GM23248 (cell line): ENCODE measurements at regions not wholly inside any gene's neighbourhood (a gene's known extent, or its start where the extent isn't known, plus 50 kb on each side); places are given as distances from the start of the nearest gene placed in this dataset.

Source experiments
- DNase-seq: peaks from one replicate; pipeline ENCODE4 v3.0.0-alpha.2; 2015
- H2AFZ ChIP-seq: fragments of 200-600 bp; sonication (generic); 2 replicates; pipeline ENCODE4 v1.6.1; 2016; ENCODE audit warnings: antibody characterized with exemption
- H3F3A ChIP-seq: fragments of 200-600 bp; sonication (generic); 2 replicates; pipeline ENCODE4 v1.6.1; 2016; ENCODE audit warnings: mild to moderate bottlenecking, antibody characterized with exemption, mixed run types; ENCODE audit not compliant: insufficient read depth
- H3K27ac ChIP-seq: fragments of 200-600 bp; sonication (generic); 2 replicates; pipeline ENCODE4 v1.5.1; 2016; ENCODE audit warnings: mild to moderate bottlenecking
- H3K27me3 ChIP-seq: fragments of 200-600 bp; sonication (generic); replicated peaks from 2 replicates; pipeline ENCODE4 v1.6.1; 2016; ENCODE audit warnings: mild to moderate bottlenecking; ENCODE audit not compliant: insufficient read depth
- H3K36me3 ChIP-seq: fragments of 200-600 bp; sonication (generic); 2 replicates; pipeline ENCODE4 v1.6.1; 2016; ENCODE audit warnings: low read depth, mild to moderate bottlenecking
- H3K4me1 ChIP-seq: fragments of 200-600 bp; sonication (generic); 2 replicates; pipeline ENCODE4 v1.6.1; 2016; ENCODE audit warnings: mild to moderate bottlenecking; ENCODE audit not compliant: insufficient read depth
- H3K4me2 ChIP-seq: fragments of 200-600 bp; sonication (generic); one replicate; pipeline ENCODE4 v1.6.1; 2016; ENCODE audit warnings: mild to moderate bottlenecking; ENCODE audit not compliant: unreplicated experiment
- H3K4me3 ChIP-seq: fragments of 200-600 bp; sonication (generic); 2 replicates; pipeline ENCODE4 v1.5.1; 2016; ENCODE audit warnings: mild to moderate bottlenecking
- H3K79me2 ChIP-seq: fragments of 200-600 bp; sonication (generic); 2 replicates; pipeline ENCODE4 v1.6.1; 2016; ENCODE audit warnings: mild to moderate bottlenecking; ENCODE audit not compliant: insufficient read depth
- H3K9ac ChIP-seq: fragments of 200-600 bp; sonication (generic); 2 replicates; pipeline ENCODE4 v1.6.1; 2016; ENCODE audit warnings: mild to moderate bottlenecking
- H3K9me2 ChIP-seq: fragments of 200-600 bp; sonication (generic); 2 replicates; pipeline ENCODE4 v1.6.1; 2016; ENCODE audit warnings: mixed run types, mild to moderate bottlenecking, moderate library complexity; ENCODE audit not compliant: insufficient read depth
- H3K9me3 ChIP-seq: fragments of 200-600 bp; sonication (generic); one replicate; pipeline ENCODE4 v1.6.1; 2017; ENCODE audit warnings: low read depth
- H4K20me1 ChIP-seq: fragments of 200-600 bp; sonication (generic); 2 replicates; pipeline ENCODE4 v1.6.0; 2016; ENCODE audit not compliant: insufficient read depth
- EZH2 ChIP-seq: fragments of 200-600 bp; sonication (generic); IDR thresholded peaks from 2 replicates; pipeline ENCODE4 v1.6.1; 2018; ENCODE audit warnings: antibody characterized with exemption, mild to moderate bottlenecking; ENCODE audit not compliant: insufficient read depth, poor library complexity, severe bottlenecking
- EZH2phosphoT487 ChIP-seq: fragments of 200-600 bp; sonication (generic); IDR thresholded peaks from 2 replicates; pipeline ENCODE4 v1.6.1; 2018; ENCODE audit warnings: antibody characterized with exemption, moderate library complexity, mild to moderate bottlenecking, low read depth; ENCODE audit not compliant: insufficient read depth
- WGBS, 2 experiments: methylation state at CpG; one replicate each; pipeline ENCODE4 v1.1.6; 2015 to 2017; ENCODE audit warnings: low lambda C conversion rate in 2 of 2, low coverage in 1 of 2; ENCODE audit errors: missing lambda C conversion rate in 2 of 2; 5-methylcytosine and 5-hydroxymethylcytosine counted together
- in situ Hi-C: fragments of 300-500 bp; cut with MboI; formaldehyde crosslinking; loops from 2 replicates; pipeline ENCODE4 v1.15.0; 2020

DNA sequence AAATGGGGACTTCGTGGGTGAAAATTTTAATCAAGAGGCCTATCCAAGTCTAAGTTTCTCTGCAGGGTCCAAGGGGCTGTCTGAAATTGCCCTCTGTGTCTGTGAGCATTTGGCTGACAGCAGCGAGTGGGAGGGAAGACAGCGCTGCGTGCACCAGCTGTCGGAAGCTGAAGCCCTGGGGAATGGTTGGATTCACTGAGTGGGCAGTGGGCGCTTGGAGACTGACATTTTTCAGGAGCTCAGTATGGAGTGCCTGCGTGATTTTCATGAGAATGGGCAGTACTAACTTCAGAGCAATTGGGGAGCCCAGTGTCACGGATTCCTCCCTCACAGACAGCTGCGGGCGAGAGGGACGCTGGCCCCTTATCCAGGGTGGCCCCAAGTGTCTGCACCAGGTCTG, 388.8 kb upstream of the B3GAT1 start:
- Histone ChIP-seq H3K9me3 (no peaks in the 10 kb centered on the region), H3K27ac (no peak overlapping the region), H3K4me2 (no peak overlapping the region), H3K36me3 (no peaks in the 10 kb centered on the region), H3K4me1 (no peaks in the 10 kb centered on the region), H2AFZ (no peak overlapping the region), H3K9me2 (no peaks in the 10 kb centered on the region), H4K20me1 (no peaks in the 10 kb centered on the region), H3K9ac (no peak overlapping the region), H3K79me2 (no peaks in the 10 kb centered on the region), H3K4me3 (no peak overlapping the region), H3K27me3 (no peaks in the 10 kb centered on the region), H3F3A (no peaks in the 10 kb centered on the region)
- in situ Hi-C loops = no loop called here
- 19 to 29% methylated on average over 11 of the region's 11 CpGs for WGBS, 2 experiments
- TF ChIP-seq EZH2 (no peak), EZH2phosphoT487 (no peak)
- DNase-seq = no peak

DNA sequence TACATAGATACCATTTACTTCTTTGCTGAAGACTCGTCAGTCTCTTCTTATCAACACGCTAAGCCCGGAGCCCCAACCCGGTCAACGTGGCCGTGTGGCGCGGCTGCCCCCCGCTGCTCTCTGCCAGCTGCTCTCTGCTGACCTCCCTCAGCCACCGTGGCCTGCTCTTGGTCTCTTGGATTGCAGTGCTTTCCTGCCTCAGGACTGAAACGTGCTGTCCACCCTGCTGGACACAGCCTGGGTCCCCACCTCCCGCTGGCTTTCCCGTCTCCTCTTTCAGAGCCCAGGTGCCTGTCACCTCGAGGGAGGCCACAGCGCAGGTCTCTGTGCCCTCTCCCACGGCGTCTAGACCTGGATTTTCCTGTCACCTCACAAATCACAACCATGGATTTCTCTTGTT, 388.1 kb upstream of the B3GAT1 start:
- Histone ChIP-seq H3F3A (no peaks in the 10 kb centered on the region), H3K4me3 (no peak overlapping the region), H2AFZ (no peak overlapping the region), H3K36me3 (no peaks in the 10 kb centered on the region), H3K4me1 (no peaks in the 10 kb centered on the region), H3K79me2 (no peaks in the 10 kb centered on the region), H4K20me1 (no peaks in the 10 kb centered on the region), H3K27me3 (no peaks in the 10 kb centered on the region), H3K27ac (no peak overlapping the region), H3K4me2 (no peak overlapping the region), H3K9me3 (no peaks in the 10 kb centered on the region), H3K9me2 (no peaks in the 10 kb centered on the region), H3K9ac (no peak overlapping the region)
- TF ChIP-seq EZH2 = no peak
- no peak for TF ChIP-seq EZH2phosphoT487
- 32 to 35% methylated on average over 16 to 17 of the region's 17 CpGs for WGBS, 2 experiments
- in situ Hi-C loops = no loop called here
- no peak for DNase-seq

DNA sequence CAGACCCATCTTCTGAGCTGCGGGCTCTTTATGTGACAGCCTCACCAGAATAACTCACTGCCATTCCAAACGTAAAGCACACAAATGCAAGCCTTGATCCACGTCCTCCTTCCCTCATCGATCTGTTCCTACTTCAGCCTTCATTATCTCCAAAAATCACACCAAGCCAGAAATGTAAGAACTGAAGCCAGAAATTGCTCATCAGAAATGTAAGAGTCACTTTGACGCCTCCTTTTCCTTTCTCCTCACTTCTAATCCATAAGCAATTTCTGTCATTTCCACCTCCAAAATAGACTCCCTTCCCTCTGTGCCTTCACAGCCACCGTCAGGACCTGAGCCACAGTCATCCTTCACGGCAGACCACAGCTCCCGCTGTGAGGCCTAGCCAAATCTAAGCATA, 387.3 kb upstream of the B3GAT1 start:
- no peak overlapping the region for H2AFZ ChIP-seq
- no peaks in the 10 kb centered on the region for H4K20me1 ChIP-seq
- H3K27me3 ChIP-seq = no peaks in the 10 kb centered on the region
- TF ChIP-seq EZH2phosphoT487 = no peak
- no peak for TF ChIP-seq EZH2
- no peak overlapping the region for H3K27ac ChIP-seq
- H3K79me2 ChIP-seq = no peaks in the 10 kb centered on the region
- no peak overlapping the region for H3K9ac ChIP-seq
- H3K4me1 ChIP-seq = no peaks in the 10 kb centered on the region
- H3K4me2 ChIP-seq = no peak overlapping the region
- H3K4me3 ChIP-seq = no peak overlapping the region
- H3F3A ChIP-seq = no peaks in the 10 kb centered on the region
- WGBS, 2 experiments = 25 to 27% methylated on average over 8 of the region's 8 CpGs
- H3K9me2 ChIP-seq = no peaks in the 10 kb centered on the region
- no peaks in the 10 kb centered on the region for H3K9me3 ChIP-seq
- H3K36me3 ChIP-seq = no peaks in the 10 kb centered on the region
- in situ Hi-C loops = no loop called here
- DNase-seq = no peak

DNA sequence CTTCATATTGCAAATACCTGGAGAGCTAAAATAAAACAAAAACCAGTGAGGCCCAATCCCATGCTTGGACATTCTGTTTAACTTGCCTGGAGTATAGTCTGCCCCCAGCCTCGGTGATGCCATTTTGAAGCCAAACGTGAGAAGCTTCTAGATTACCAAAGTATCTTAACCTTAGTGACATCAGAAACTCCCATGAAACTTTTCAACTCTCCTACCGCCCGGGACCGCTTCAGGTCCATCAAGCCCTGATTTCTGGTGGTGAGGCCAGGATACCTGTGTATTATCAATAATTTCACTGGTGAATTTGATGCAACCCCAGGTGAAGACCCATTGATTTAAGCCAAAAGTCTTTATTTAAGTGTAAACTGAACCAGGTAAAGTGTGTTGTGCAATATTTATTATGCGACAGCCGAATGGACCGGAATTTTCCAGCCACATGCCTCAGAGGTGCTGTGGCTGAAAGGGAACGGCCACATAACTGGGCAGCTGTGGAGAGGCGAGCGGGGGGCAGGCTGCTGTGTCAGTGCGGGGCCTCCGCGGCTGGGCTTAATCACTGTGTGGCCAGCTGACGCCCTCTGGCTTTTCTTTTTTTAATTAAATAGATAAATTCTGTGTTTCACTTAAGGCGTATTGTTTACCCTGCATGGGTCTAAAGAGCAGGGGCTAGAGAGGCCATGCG, 385.5 kb upstream of the B3GAT1 start:
- DNase-seq = no peak
- Histone ChIP-seq H4K20me1 (no peaks in the 10 kb centered on the region), H3K27ac (no peak overlapping the region), H3K27me3 (no peaks in the 10 kb centered on the region), H3K4me1 (no peaks in the 10 kb centered on the region), H3K9me3 (no peaks in the 10 kb centered on the region), H3K9ac (no peak overlapping the region), H3K9me2 (no peaks in the 10 kb centered on the region), H3K4me3 (no peak overlapping the region), H3K4me2 (no peak overlapping the region), H3K79me2 (no peaks in the 10 kb centered on the region), H3F3A (no peaks in the 10 kb centered on the region), H3K36me3 (no peaks in the 10 kb centered on the region), H2AFZ (no peak overlapping the region)
- in situ Hi-C loops = no loop called here
- 49% methylated on average over 17 of the region's 17 CpGs for WGBS, 2 experiments
- no peak for TF ChIP-seq EZH2phosphoT487

DNA sequence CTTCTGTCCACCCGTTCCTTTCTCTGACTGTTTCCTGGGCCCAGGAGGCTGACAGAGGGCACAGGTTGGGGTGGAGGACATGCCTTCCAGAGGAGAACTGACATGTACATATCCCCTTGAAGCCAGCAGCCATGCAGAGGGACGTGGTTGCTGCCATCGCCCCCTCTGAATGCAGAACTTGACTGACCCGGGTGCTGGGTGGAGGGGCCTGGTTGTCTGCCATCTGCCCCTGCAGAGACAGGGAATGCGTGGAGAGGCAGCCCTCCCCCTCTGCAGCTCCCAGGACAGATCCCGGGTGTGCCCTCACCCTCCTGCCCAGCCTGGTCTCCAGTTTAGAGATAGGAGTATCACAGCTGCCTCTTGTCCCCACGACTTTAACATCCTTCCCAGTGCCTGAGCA, 383.0 kb upstream of the B3GAT1 start:
- in situ Hi-C loops = no loop called here
- no peak for TF ChIP-seq EZH2
- TF ChIP-seq EZH2phosphoT487 = no peak
- Histone ChIP-seq H3K4me3 (no peak overlapping the region), H3K4me2 (no peak overlapping the region), H4K20me1 (no peaks in the 10 kb centered on the region), H2AFZ (no peak overlapping the region), H3K9me3 (no peaks in the 10 kb centered on the region), H3K4me1 (no peaks in the 10 kb centered on the region), H3K27me3 (no peaks in the 10 kb centered on the region), H3K9me2 (no peaks in the 10 kb centered on the region), H3K79me2 (no peaks in the 10 kb centered on the region), H3K27ac (no peak overlapping the region), H3K9ac (no peak overlapping the region), H3F3A (no peaks in the 10 kb centered on the region), H3K36me3 (no peaks in the 10 kb centered on the region)
- 24 to 27% methylated on average over 7 of the region's 7 CpGs for WGBS, 2 experiments
- DNase-seq = no peak
